GM12874 (cell line): ENCODE measurements at regions not wholly inside any gene's neighbourhood (a gene's known extent, or its start where the extent isn't known, plus 50 kb on each side); places are given as distances from the start of the nearest gene placed in this dataset.

Source experiments
- TF ChIP-seq, protein P1 (sequence below): IDR thresholded peaks from 2 replicates; pipeline ENCODE4 v1.5.1; 2011; ENCODE audit warnings: low read depth, mild to moderate bottlenecking, control low read depth, low read length, moderate library complexity; ENCODE audit not compliant: insufficient read depth

DNA sequence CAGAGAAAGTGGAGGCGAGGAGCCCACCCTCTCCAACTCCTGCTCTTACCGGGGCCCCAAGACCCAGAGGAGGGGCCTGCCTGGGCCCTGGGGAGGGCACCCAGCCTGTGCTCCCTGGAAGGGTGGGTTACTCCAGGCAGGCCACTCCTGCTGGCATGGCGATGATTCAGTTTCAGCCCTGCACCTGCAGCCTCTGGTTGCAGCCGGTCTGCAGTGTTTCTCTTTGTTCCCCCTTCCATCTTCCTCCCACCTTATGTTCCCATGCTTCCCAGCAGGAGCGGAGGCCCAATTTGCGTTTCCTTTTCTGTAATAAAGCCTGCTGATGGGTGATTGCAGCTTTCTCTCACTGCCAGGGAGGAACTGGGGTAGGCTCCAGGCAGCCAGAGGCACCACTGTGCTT lies 53.2 kb upstream of the FAM20C start:
- TF ChIP-seq, protein P1, sequence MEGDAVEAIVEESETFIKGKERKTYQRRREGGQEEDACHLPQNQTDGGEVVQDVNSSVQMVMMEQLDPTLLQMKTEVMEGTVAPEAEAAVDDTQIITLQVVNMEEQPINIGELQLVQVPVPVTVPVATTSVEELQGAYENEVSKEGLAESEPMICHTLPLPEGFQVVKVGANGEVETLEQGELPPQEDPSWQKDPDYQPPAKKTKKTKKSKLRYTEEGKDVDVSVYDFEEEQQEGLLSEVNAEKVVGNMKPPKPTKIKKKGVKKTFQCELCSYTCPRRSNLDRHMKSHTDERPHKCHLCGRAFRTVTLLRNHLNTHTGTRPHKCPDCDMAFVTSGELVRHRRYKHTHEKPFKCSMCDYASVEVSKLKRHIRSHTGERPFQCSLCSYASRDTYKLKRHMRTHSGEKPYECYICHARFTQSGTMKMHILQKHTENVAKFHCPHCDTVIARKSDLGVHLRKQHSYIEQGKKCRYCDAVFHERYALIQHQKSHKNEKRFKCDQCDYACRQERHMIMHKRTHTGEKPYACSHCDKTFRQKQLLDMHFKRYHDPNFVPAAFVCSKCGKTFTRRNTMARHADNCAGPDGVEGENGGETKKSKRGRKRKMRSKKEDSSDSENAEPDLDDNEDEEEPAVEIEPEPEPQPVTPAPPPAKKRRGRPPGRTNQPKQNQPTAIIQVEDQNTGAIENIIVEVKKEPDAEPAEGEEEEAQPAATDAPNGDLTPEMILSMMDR, result no peak

DNA sequence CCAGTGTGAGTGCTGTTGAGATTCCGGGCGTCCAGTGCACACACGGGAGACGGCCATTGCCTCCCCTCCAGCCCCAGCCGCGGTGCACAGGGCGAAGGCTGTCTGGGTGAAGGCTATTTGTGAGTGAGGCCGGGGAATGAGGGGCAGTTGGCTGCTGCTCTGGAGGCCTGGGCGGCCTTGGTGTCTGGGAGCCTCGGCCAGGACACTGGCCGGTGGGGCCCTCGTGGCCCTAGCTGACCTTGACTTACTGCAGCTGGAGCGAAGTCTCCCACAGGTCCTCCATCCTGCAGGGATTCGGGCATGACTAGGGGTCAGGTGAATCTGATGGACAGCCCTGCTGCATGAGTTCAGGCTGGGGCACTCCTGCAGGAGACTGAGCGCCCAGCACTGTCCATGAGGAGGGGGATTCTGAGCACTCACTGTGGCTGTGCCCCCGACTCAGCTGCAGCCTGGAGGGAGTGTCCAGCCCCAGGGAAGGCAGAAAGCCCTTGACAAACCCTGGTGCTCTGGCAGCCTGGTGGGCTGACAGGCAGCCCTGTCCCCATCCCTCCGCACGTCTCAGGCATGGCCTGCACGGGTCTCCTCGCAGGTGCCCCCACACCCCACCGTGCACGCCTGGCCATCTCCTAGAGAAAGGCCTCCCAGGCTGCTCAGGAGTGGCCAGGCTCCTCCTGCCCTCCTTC lies 52.7 kb upstream of the FAM20C start:
- TF ChIP-seq, protein P1, result no peak

DNA sequence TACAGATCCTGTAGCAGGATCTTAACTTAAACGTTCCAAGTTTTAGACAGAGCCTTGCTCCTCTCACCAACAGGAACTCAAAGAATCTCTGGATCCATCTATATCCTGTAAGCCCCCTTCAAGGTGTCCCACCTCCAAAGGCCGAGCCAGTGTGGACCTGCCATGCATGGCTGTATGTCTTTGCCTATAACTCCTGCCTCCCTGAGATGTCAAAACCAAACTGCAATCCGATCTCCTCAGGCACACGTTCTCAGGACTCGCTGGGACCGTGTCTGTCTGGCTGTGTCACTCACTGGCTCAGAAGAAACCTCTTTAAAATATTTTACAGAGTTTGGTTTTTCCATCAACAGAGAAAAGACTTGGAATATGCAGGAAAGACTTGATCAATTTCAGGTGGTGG lies 51.4 kb upstream of the FAM20C start:
- TF ChIP-seq, protein P1, result no peak

DNA sequence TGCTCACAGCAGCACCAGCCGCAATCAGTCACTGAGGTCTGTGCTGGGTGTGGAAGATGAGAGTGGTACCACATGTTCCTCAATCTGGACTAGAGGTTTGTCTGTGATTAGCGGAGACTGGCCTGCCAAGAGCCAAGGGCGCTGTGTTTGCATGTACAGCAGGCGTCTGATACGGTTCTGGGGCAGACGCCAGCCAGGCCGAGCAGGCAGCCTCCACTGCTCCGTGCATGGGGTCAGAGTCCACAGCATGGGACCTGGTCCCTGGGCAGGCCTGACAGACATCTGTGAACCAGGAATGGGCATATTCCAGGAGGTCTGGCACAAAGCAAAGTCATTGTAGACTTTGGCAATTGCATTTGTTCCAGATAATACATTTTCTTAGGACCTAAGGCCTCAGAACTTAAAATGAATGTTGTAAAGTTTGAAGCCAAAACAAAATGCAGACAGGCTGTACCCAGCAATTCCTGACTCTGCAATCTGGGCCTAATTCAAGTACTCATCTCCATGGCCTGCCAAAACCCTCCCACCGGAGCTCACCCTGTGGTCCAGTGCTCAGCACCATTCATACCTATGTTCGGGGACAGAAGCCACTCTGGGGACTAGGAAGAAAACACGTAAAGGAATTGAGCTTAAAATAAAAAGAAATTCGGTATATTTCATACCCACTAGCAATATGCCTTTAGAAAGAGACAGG lies 50.0 kb upstream of the FAM20C start:
- TF ChIP-seq, protein P1, result no peak
